ENCODE measurements at regions not wholly inside any gene's neighbourhood (a gene's known extent, or its start where the extent isn't known, plus 50 kb on each side); places are given as distances from the start of the nearest gene placed in this dataset.
"Not testable (repeated sequence)": the region's sequence is repeated elsewhere in the genome, so short reads cannot be mapped to it uniquely, and the experiment has no call there.

GRCh38 chr9:34783951-34784487 is 74.1 kb upstream of the CCL21 start:
- peak; percentile 11 for DNase-seq

- DNase-seq = no peak
Observed at GRCh38 chr9:34782372-34782771, 72.4 kb upstream of the CCL21 start.

DNA sequence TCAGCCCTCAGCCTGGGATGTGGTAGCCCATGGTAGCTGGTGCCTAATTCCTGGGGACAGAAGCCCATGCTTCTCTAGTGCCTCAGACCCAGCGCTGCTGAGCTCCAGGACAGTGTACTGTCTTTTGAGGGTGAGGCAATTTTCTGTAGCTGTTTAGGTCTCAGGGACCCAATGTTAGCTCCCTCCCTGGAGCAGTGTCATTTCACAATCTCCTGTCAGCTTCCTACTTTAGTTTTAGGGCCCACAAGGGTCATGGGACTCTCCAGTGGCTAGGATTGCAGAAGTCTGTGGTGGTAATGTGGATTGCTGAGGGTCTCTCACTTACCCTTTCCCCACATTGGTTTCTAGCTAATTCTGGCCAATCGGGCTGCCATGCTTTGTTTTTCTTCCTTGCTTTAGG is 67.7 kb upstream of the CCL21 start:
- no peak for DNase-seq

DNA sequence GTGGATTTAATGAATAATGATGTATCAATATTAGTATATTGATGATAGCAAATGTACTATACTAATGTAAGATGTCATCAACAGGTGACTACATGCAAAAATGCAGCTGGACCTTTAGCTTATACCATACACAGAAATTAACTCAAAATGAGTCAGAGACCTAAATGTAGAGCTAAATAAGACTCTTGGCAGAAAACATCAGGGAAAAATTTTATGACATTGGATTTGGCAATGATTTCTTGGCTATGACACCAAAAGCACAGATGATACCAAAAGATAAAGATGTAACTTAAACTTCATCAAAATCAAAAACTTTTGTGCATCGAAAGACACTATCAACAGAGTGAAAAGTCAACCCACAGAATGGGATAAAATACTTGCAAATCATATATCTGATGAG is 64.0 kb upstream of the CCL21 start:
- DNase-seq = no peak

DNA sequence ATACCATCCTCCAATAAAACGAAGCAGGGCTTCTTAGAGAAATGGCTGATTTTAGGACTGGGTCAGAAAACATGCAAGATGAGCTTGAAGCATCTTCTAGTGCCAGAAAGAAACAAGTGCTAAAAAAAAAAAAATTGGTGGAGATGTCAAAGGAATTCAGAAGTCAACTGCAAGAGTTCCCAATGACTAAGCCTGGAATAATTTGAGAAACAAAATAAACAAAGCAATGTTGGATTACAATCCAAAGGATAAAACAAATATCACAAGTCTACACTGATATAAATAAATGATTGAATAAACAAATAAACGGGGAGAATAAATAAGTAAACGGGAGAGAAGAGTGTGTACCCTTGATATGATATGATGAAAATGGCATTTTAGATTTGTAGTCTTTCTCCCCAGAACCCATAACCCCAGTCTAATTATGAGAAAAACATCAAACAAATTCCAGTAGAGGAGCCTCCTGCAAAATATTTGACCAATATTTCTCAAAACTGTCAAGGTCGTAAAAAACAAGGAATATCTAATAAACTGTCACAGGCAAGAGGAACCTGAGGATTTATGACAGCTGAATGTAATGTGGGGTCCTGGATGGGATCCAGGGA is 63.5 kb upstream of the CCL21 start:
- DNase-seq = no peak

DNA sequence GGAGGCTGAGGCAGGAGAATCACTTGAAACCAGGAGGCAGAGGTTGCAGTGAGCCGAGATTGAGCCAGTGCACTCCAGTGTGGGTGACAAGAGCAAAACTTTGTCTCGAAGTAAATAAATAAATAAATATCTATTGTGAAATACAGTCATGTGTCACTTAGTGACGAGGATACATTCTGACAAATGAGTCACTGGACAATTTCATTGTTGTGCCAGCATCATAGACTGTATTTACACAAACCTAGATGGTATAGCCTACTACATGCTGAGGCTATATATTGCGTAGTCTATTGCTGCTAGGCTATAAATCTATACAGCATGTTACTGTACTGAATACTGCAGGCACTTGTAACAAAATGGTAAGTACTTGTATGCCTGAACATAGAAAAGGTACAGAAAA is 61.1 kb upstream of the CCL21 start:
- no peak for DNase-seq

- not testable (repeated sequence) for DNase-seq
Observed at GRCh38 chr9:34767087-34767486, 57.2 kb upstream of the CCL21 start.

DNA sequence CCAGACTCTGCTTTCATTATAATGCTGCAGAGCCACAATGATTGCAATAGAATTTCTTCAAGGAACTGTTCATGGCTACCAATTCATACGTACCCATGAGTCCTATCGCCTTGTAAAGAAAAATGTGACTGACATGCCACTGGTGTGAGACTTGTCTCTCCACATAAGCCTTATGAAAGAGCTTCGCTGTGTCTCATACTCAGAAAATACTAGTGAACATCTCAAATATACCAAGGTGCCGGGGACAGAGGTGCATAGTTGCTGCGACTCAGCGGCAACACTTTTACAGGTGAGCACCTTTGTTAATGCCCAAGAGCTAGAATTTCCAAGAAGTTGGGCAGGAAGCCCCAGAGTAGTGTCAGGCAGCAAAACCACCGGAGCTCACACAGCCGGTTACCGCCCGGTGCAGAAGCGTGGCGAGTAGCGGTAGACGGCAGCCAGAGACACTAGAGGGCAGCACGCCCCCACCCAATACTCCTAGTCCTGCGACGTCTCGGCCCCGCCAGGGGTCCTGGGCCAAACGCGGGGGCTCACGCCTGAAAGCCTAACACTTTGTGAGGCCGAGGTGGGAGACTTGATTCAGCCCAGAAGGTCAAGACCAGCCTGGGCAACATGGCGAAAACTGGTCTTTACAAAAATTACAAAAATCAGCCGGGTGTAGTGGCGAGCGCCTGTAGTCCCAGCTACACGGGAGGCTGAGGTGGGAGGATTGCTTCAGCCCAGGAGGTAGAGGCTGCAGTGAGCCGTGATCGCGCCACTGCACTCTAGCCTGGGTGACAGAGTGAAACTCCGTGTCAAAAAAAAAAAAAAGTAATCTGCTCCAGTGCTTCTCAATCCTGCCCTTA is 50.5 kb upstream of the CCL21 start:
- peak; percentile 72 for DNase-seq

All from activated CD4-positive, alpha-beta T cell treated with anti-CD3 and anti-CD28 coated beads for 48 hours (primary cell).